DOHH2 (cell line): ENCODE measurements at regions not wholly inside any gene's neighbourhood (a gene's known extent, or its start where the extent isn't known, plus 50 kb on each side); places are given as distances from the start of the nearest gene placed in this dataset.

ENCODE experiments used
- H3F3A ChIP-seq: fragments of 200-600 bp; sonication (generic), shearing (Covaris generic); 2 replicates; pipeline ENCODE4 v1.6.0; 2016; ENCODE audit warnings: antibody characterized with exemption, mild to moderate bottlenecking; ENCODE audit not compliant: control insufficient read depth, insufficient read depth
- H3K27ac ChIP-seq: fragments of 200-600 bp; sonication (generic); 2 replicates; pipeline ENCODE4 v1.5.1; 2014; ENCODE audit warnings: low read depth, mild to moderate bottlenecking, low read length, moderate library complexity
- H3K27me3 ChIP-seq: fragments of 200-600 bp; sonication (generic); 2 replicates; pipeline ENCODE4 v1.6.1; 2014; ENCODE audit warnings: mild to moderate bottlenecking, low read length, mixed read lengths; ENCODE audit not compliant: control insufficient read depth
- H3K36me3 ChIP-seq: fragments of 200-600 bp; sonication (generic); 2 replicates; pipeline ENCODE4 v1.6.1; 2014; ENCODE audit warnings: mild to moderate bottlenecking, low read length, moderate library complexity, mixed read lengths; ENCODE audit not compliant: control insufficient read depth
- H3K4me1 ChIP-seq: fragments of 200-600 bp; sonication (generic); 2 replicates; pipeline ENCODE4 v1.6.1; 2014; ENCODE audit warnings: mild to moderate bottlenecking, low read length, mixed read lengths; ENCODE audit not compliant: control insufficient read depth
- H3K4me2 ChIP-seq: fragments of 200-600 bp; sonication (generic); 2 replicates; pipeline ENCODE4 v1.6.0; 2014; ENCODE audit warnings: mild to moderate bottlenecking, low read length, moderate library complexity
- H3K4me3 ChIP-seq: fragments of 200-600 bp; sonication (generic); 2 replicates; pipeline ENCODE4 v1.5.1; 2014; ENCODE audit warnings: mild to moderate bottlenecking, low read length, mixed read lengths
- H3K79me2 ChIP-seq: fragments of 200-600 bp; sonication (generic); 2 replicates; pipeline ENCODE4 v1.6.1; 2014; ENCODE audit warnings: mild to moderate bottlenecking, low read length, mixed read lengths; ENCODE audit not compliant: control insufficient read depth
- H3K9me2 ChIP-seq: fragments of 200-600 bp; sonication (generic); replicated peaks from 2 replicates; pipeline ENCODE4 v1.6.1; 2014; ENCODE audit warnings: mild to moderate bottlenecking, low read length, mixed read lengths; ENCODE audit not compliant: control insufficient read depth
- H3K9me3 ChIP-seq: fragments of 200-600 bp; sonication (generic); 2 replicates; pipeline ENCODE4 v1.6.1; 2014; ENCODE audit warnings: antibody characterized with exemption, low read length, mixed read lengths; ENCODE audit not compliant: control insufficient read depth, insufficient read depth
- H4K20me1 ChIP-seq: fragments of 200-600 bp; sonication (generic); 2 replicates; pipeline ENCODE4 v1.6.0; 2014; ENCODE audit warnings: low read depth, mild to moderate bottlenecking, antibody characterized with exemption, low read length, moderate library complexity; ENCODE audit not compliant: control insufficient read depth, insufficient read depth
- CTCF ChIP-seq: fragments of 200-600 bp; sonication (generic); IDR thresholded peaks from one replicate; pipeline ENCODE4 v1.5.1; 2014; ENCODE audit warnings: antibody characterized with exemption, mild to moderate bottlenecking, low read depth, low read length; ENCODE audit not compliant: poor library complexity, severe bottlenecking
- EZH2phosphoT487 ChIP-seq: fragments of 200-600 bp; sonication (generic); IDR thresholded peaks from 2 replicates; pipeline ENCODE4 v1.6.1; 2017; ENCODE audit warnings: borderline replicate concordance, mild to moderate bottlenecking, antibody characterized with exemption, low read length, moderate library complexity, mixed read lengths

GRCh38 chr6:8642131-8642530 lies 206.8 kb upstream of the SLC35B3 start:
- no peak overlapping the region for H3K4me2 ChIP-seq
- no peak for TF ChIP-seq CTCF
- no peak for TF ChIP-seq EZH2phosphoT487
- H3K36me3 ChIP-seq: no peaks in the 10 kb centered on the region
- H3K4me3 ChIP-seq: no peak overlapping the region
- no peaks in the 10 kb centered on the region for H3K27me3 ChIP-seq
- no peaks in the 10 kb centered on the region for H4K20me1 ChIP-seq
- H3K4me1 ChIP-seq: no peaks in the 10 kb centered on the region
- 0 out of 2 replicates have a peak, but pooled peaks cover 3% of the 10 kb centered on the region for H3K9me3 ChIP-seq
- H3F3A ChIP-seq: no peaks in the 10 kb centered on the region
- no peaks in the 10 kb centered on the region for H3K79me2 ChIP-seq
- H3K9me2 ChIP-seq: no peaks in the 10 kb centered on the region
- H3K27ac ChIP-seq: no peak overlapping the region

GRCh38 chr6:8639928-8640649 lies 204.7 kb upstream of the SLC35B3 start:
- TF ChIP-seq CTCF (no peak), EZH2phosphoT487 (no peak)
- no peaks in the 10 kb centered on the region for H3K27me3 ChIP-seq
- H3K36me3 ChIP-seq: no peaks in the 10 kb centered on the region
- H3F3A ChIP-seq: no peaks in the 10 kb centered on the region
- H3K9me3 ChIP-seq: 0 out of 2 replicates have a peak, but pooled peaks cover 3% of the 10 kb centered on the region
- H3K9me2 ChIP-seq: no peaks in the 10 kb centered on the region
- H4K20me1 ChIP-seq: no peaks in the 10 kb centered on the region
- no peaks in the 10 kb centered on the region for H3K79me2 ChIP-seq
- no peak overlapping the region for H3K4me3 ChIP-seq
- H3K4me1 ChIP-seq: no peaks in the 10 kb centered on the region
- H3K27ac ChIP-seq: no peak overlapping the region
- no peak overlapping the region for H3K4me2 ChIP-seq

- Histone ChIP-seq H3K27ac (no peak overlapping the region), H3K36me3 (no peaks in the 10 kb centered on the region), H3K4me3 (no peak overlapping the region), H3K4me1 (no peaks in the 10 kb centered on the region), H3K27me3 (no peaks in the 10 kb centered on the region), H3K4me2 (no peak overlapping the region), H3K79me2 (no peaks in the 10 kb centered on the region), H4K20me1 (no peaks in the 10 kb centered on the region), H3F3A (no peaks in the 10 kb centered on the region), H3K9me2 (no peaks in the 10 kb centered on the region), H3K9me3 (no peaks in the 10 kb centered on the region)
- TF ChIP-seq CTCF (no peak), EZH2phosphoT487 (no peak)
These were observed 202.7 kb upstream of the SLC35B3 start for GRCh38 chr6:8637896-8638597.
